Keratinocyte (primary cell): ENCODE measurements at regions not wholly inside any gene's neighbourhood (a gene's known extent, or its start where the extent isn't known, plus 50 kb on each side); places are given as distances from the start of the nearest gene placed in this dataset.

ENCODE experiments used
- DNase-seq: peaks from one replicate; pipeline ENCODE4 v3.0.0-alpha.2; 2011; ENCODE audit warnings: low read depth, missing footprints, low spot score
- FAIRE-seq: peaks from 2 replicates; lab custom pipeline; 2011; peaks lifted over from hg19 to GRCh38; lab: Jason Lieb, UNC
- H2AFZ ChIP-seq: 2 replicates; pipeline ENCODE4 v1.6.0; 2012; ENCODE audit warnings: low read length, control low read depth, inconsistent platforms; ENCODE audit not compliant: control insufficient read depth
- H3K27ac ChIP-seq: 2 replicates; pipeline ENCODE4 v1.5.1; 2011; ENCODE audit warnings: low read length; ENCODE audit not compliant: control insufficient read depth, insufficient read depth
- H3K27me3 ChIP-seq: 3 replicates; pipeline ENCODE4 v1.6.0; 2011; ENCODE audit warnings: low read length; ENCODE audit not compliant: control insufficient read depth, insufficient read depth; ENCODE audit errors: extremely low read depth
- H3K36me3 ChIP-seq, 2 experiments: 2 replicates in 1 of 2; 3 replicates in 1 of 2; pipeline ENCODE4 v1.5.1; 2011; ENCODE audit warnings: low read length in 2 of 2, mild to moderate bottlenecking in 1 of 2; ENCODE audit not compliant: control insufficient read depth in 2 of 2, insufficient read depth in 2 of 2; ENCODE audit errors: extremely low read depth in 1 of 2
- H3K4me1 ChIP-seq: 3 replicates; pipeline ENCODE4 v1.5.1; 2011; ENCODE audit warnings: low read length; ENCODE audit not compliant: control insufficient read depth, insufficient read depth; ENCODE audit errors: extremely low read depth
- H3K4me2 ChIP-seq: 3 replicates; pipeline ENCODE4 v1.6.0; 2011; ENCODE audit warnings: low read depth, low read length; ENCODE audit not compliant: control insufficient read depth, insufficient read depth; ENCODE audit errors: extremely low read depth
- H3K4me3 ChIP-seq, 3 experiments: fragments of 200-600 bp in 1 of 3; sonication (generic) in 1 of 3; 2 replicates in 2 of 3; 3 replicates in 1 of 3; pipeline ENCODE4 v1.5.1; 2011 to 2016; ENCODE audit warnings: low read length in 3 of 3, mild to moderate bottlenecking in 3 of 3, control low read depth in 2 of 3, inconsistent platforms in 1 of 3, low read depth in 1 of 3, mixed read lengths in 1 of 3, mixed run types in 1 of 3, moderate library complexity in 1 of 3; ENCODE audit not compliant: control insufficient read depth in 2 of 3, insufficient read depth in 2 of 3; ENCODE audit errors: extremely low read depth in 1 of 3
- H3K79me2 ChIP-seq: 2 replicates; pipeline ENCODE4 v1.6.0; 2012; ENCODE audit warnings: low read length; ENCODE audit not compliant: control insufficient read depth, insufficient read depth
- H3K9ac ChIP-seq: 3 replicates; pipeline ENCODE4 v1.6.0; 2011; ENCODE audit warnings: low read length; ENCODE audit not compliant: control insufficient read depth, insufficient read depth; ENCODE audit errors: extremely low read depth
- H3K9me1 ChIP-seq: 3 replicates; pipeline ENCODE4 v1.6.0; 2011; ENCODE audit warnings: low read length; ENCODE audit not compliant: control insufficient read depth, insufficient read depth; ENCODE audit errors: extremely low read depth
- H3K9me3 ChIP-seq: 2 replicates; pipeline ENCODE4 v1.5.1; 2012; ENCODE audit warnings: low read depth, low read length; ENCODE audit not compliant: control insufficient read depth
- H4K20me1 ChIP-seq: 3 replicates; pipeline ENCODE4 v1.6.0; 2011; ENCODE audit warnings: low read length; ENCODE audit not compliant: control insufficient read depth, insufficient read depth; ENCODE audit errors: extremely low read depth
- CTCF ChIP-seq, 3 experiments: IDR thresholded peaks in 1 of 3; conservative IDR thresholded peaks in 1 of 3; optimal IDR thresholded peaks in 1 of 3; 2 replicates in 2 of 3; 3 replicates in 1 of 3; pipeline versions ENCODE3 to v1.5.1; 2011; ENCODE audit warnings: low read length in 3 of 3, mild to moderate bottlenecking in 3 of 3, moderate library complexity in 2 of 3, control low read depth in 1 of 3, inconsistent platforms in 1 of 3; ENCODE audit not compliant: insufficient read depth in 2 of 3; ENCODE audit errors: extremely low read depth in 1 of 3
- EZH2 ChIP-seq: IDR thresholded peaks from one replicate; pipeline ENCODE4 v1.6.1; 2012; ENCODE audit warnings: inconsistent platforms, mild to moderate bottlenecking, low read length, moderate library complexity
- dilution Hi-C: fragments of 300-500 bp; cut with MboI; formaldehyde crosslinking; loops from one replicate; pipeline ENCODE4 v1.7.0; 2020; ENCODE audit warnings: low sequenced_read_pairs; ENCODE audit not compliant: extremely low pct_ligation_motif_present

GRCh38 chr4:19329631-19330030 lies 922.1 kb upstream of the SLIT2 start:
- no peak for TF ChIP-seq CTCF (optimal IDR thresholded peaks at IDR 0.05 in 1 of 3, IDR thresholded peaks at IDR 0.05 in 1 of 3, conservative IDR thresholded peaks at IDR 0.05 in 1 of 3; ENCODE audit: extremely low read depth in 1 of 3, insufficient read depth in 2 of 3, low read length in 3 of 3)
- no peak for TF ChIP-seq EZH2
- dilution Hi-C loops, result no loop called here
- FAIRE-seq, result peak; percentile 5
- no peak overlapping the region for H3K4me2 ChIP-seq
- no peak overlapping the region for H3K4me3 ChIP-seq
- H3K9me1 ChIP-seq, result no peaks in the 10 kb centered on the region
- no peaks in the 10 kb centered on the region for H3K9me3 ChIP-seq
- H3K27me3 ChIP-seq, result no peaks in the 10 kb centered on the region
- no peak overlapping the region for H2AFZ ChIP-seq
- H4K20me1 ChIP-seq, result no peaks in the 10 kb centered on the region
- H3K36me3 ChIP-seq, result no peaks in the 10 kb centered on the region
- no peaks in the 10 kb centered on the region for H3K4me1 ChIP-seq
- no peak overlapping the region for H3K27ac ChIP-seq
- H3K79me2 ChIP-seq, result no peaks in the 10 kb centered on the region
- DNase-seq, result no peak
- H3K9ac ChIP-seq, result no peak overlapping the region

GRCh38 chr4:19329077-19329476 lies 922.6 kb upstream of the SLIT2 start:
- no peak for DNase-seq
- Histone ChIP-seq H3K27ac (no peak overlapping the region), H3K9ac (no peak overlapping the region), H3K27me3 (no peaks in the 10 kb centered on the region), H3K9me3 (no peaks in the 10 kb centered on the region), H3K4me2 (no peak overlapping the region), H3K9me1 (no peaks in the 10 kb centered on the region), H3K4me1 (no peaks in the 10 kb centered on the region), H4K20me1 (no peaks in the 10 kb centered on the region), H3K36me3 (no peaks in the 10 kb centered on the region), H2AFZ (no peak overlapping the region), H3K79me2 (no peaks in the 10 kb centered on the region), H3K4me3 (no peak overlapping the region)
- no peak for FAIRE-seq
- no peak for TF ChIP-seq EZH2
- no peak for TF ChIP-seq CTCF (optimal IDR thresholded peaks at IDR 0.05 in 1 of 3, IDR thresholded peaks at IDR 0.05 in 1 of 3, conservative IDR thresholded peaks at IDR 0.05 in 1 of 3; ENCODE audit: extremely low read depth in 1 of 3, insufficient read depth in 2 of 3, low read length in 3 of 3)
- dilution Hi-C loops, result no loop called here
